GM23338 (cell line): ENCODE measurements at regions not wholly inside any gene's neighbourhood (a gene's known extent, or its start where the extent isn't known, plus 50 kb on each side); places are given as distances from the start of the nearest gene placed in this dataset.

Source experiments
- ATAC-seq: fragments of 200-7000 bp; cut with Tn5 transposase; 3 replicates; pipeline ENCODE4 v1.9.1; 2020
- DNase-seq: peaks from one replicate; pipeline ENCODE4 v3.0.0-alpha.2; 2015; ENCODE audit warnings: low spot score
- H2AFZ ChIP-seq: fragments of 200-600 bp; sonication (generic); 2 replicates; pipeline ENCODE4 v1.8.0; 2016; ENCODE audit warnings: antibody characterized with exemption, mild to moderate bottlenecking, moderate library complexity
- H3F3A ChIP-seq: fragments of 200-600 bp; sonication (generic); replicated peaks from 2 replicates; pipeline ENCODE4 v1.8.0; 2017; ENCODE audit warnings: antibody characterized with exemption, mixed run types, low read depth
- H3K27ac ChIP-seq: fragments of 200-600 bp; sonication (generic); 2 replicates; pipeline ENCODE4 v1.6.1; 2016; ENCODE audit warnings: low read depth
- H3K27me3 ChIP-seq: fragments of 200-600 bp; sonication (generic); 2 replicates; pipeline ENCODE4 v1.8.0; 2016; ENCODE audit warnings: mild to moderate bottlenecking, mixed run types, moderate library complexity; ENCODE audit not compliant: insufficient read depth
- H3K36me3 ChIP-seq: fragments of 200-600 bp; sonication (generic); 2 replicates; pipeline ENCODE4 v1.8.0; 2016; ENCODE audit warnings: mild to moderate bottlenecking; ENCODE audit not compliant: insufficient read depth
- H3K4me1 ChIP-seq: fragments of 200-600 bp; sonication (generic); 2 replicates; pipeline ENCODE4 v1.8.0; 2016; ENCODE audit warnings: mild to moderate bottlenecking, moderate library complexity; ENCODE audit not compliant: insufficient read depth
- H3K4me2 ChIP-seq: fragments of 200-600 bp; sonication (generic); 2 replicates; pipeline ENCODE4 v1.7.1; 2017; ENCODE audit warnings: mixed run types
- H3K4me3 ChIP-seq: fragments of 200-600 bp; sonication (generic); 2 replicates; pipeline ENCODE4 v1.6.1; 2016; ENCODE audit warnings: mixed run types
- H3K79me2 ChIP-seq: fragments of 200-600 bp; sonication (generic); replicated peaks from 2 replicates; pipeline ENCODE4 v1.8.0; 2017; ENCODE audit warnings: mild to moderate bottlenecking; ENCODE audit not compliant: insufficient read depth
- H3K9me2 ChIP-seq: fragments of 200-600 bp; sonication (generic); 2 replicates; pipeline ENCODE4 v1.8.0; 2017; ENCODE audit not compliant: insufficient read depth
- H4K20me1 ChIP-seq: fragments of 200-600 bp; sonication (generic); replicated peaks from 2 replicates; pipeline ENCODE4 v1.8.0; 2017; ENCODE audit warnings: mild to moderate bottlenecking; ENCODE audit not compliant: insufficient read depth
- H3K27ac Mint-ChIP-seq: 2 replicates; pipeline ENCODE4 v1.8.0; 2020; ENCODE audit warnings: inconsistent platforms, mild to moderate bottlenecking, moderate library complexity, mixed read lengths
- H3K27me3 Mint-ChIP-seq: 3 replicates; pipeline ENCODE4 v1.8.0; 2022; ENCODE audit warnings: low read depth, mild to moderate bottlenecking, moderate library complexity, mixed read lengths, inconsistent platforms; ENCODE audit not compliant: insufficient read depth, poor library complexity
- H3K36me3 Mint-ChIP-seq: 3 replicates; pipeline ENCODE4 v1.8.0; 2021; ENCODE audit warnings: low read depth, mild to moderate bottlenecking, inconsistent platforms, moderate library complexity, mixed read lengths
- H3K4me1 Mint-ChIP-seq: 3 replicates; pipeline ENCODE4 v1.8.0; 2020; ENCODE audit warnings: mild to moderate bottlenecking, inconsistent platforms, mixed read lengths
- H3K4me3 Mint-ChIP-seq: 3 replicates; pipeline ENCODE4 v1.8.0; 2021; ENCODE audit warnings: moderate library complexity, mild to moderate bottlenecking, inconsistent platforms, mixed read lengths
- H3K9me3 Mint-ChIP-seq: 3 replicates; pipeline ENCODE4 v1.8.0; 2020; ENCODE audit warnings: moderate library complexity, mild to moderate bottlenecking, inconsistent platforms, mixed read lengths
- CREB1 ChIP-seq: fragments of 250-450 bp; sonication (Bioruptor Pico); IDR thresholded peaks from 2 replicates; pipeline ENCODE4 v1.5.0; 2020; ENCODE audit warnings: low read depth, mild to moderate bottlenecking, moderate library complexity
- EZH2 ChIP-seq: fragments of 200-600 bp; sonication (generic); IDR thresholded peaks from one replicate; pipeline ENCODE4 v1.8.0; 2017; ENCODE audit warnings: antibody characterized with exemption, mild to moderate bottlenecking, low read depth; ENCODE audit not compliant: unreplicated experiment
- EZH2phosphoT487 ChIP-seq: fragments of 200-600 bp; sonication (generic); IDR thresholded peaks from one replicate; pipeline ENCODE4 v1.8.1; 2018; ENCODE audit warnings: antibody characterized with exemption; ENCODE audit not compliant: unreplicated experiment
- JUNB ChIP-seq: IDR thresholded peaks from one replicate; pipeline ENCODE4 v1.6.1; 2016; ENCODE audit warnings: antibody characterized with exemption; ENCODE audit not compliant: unreplicated experiment
- NANOG ChIP-seq: IDR thresholded peaks from 2 replicates; pipeline ENCODE4 v1.6.1; 2016; ENCODE audit warnings: antibody characterized with exemption, borderline replicate concordance
- POLR2AphosphoS5 ChIP-seq: IDR thresholded peaks from 2 replicates; pipeline ENCODE4 v1.6.1; 2016; ENCODE audit warnings: antibody characterized with exemption, low read depth
- STAT1 ChIP-seq: IDR thresholded peaks from one replicate; pipeline ENCODE4 v1.6.1; 2016; ENCODE audit warnings: antibody characterized with exemption; ENCODE audit not compliant: unreplicated experiment
- ZNF114 ChIP-seq: fragments of 250-450 bp; sonication (Bioruptor Pico); IDR thresholded peaks from 2 replicates; pipeline ENCODE4 v1.5.0; 2020; ENCODE audit warnings: mild to moderate bottlenecking, moderate library complexity
- ZNF331 ChIP-seq: fragments of 250-450 bp; sonication (Bioruptor Pico); IDR thresholded peaks from 2 replicates; pipeline ENCODE4 v1.5.0; 2020; ENCODE audit warnings: low read depth, mild to moderate bottlenecking, moderate library complexity
- TF ChIP-seq, protein P1 (sequence below), 2 experiments: fragments of 200-600 bp in 1 of 2; sonication (generic) in 1 of 2; conservative IDR thresholded peaks; 2 replicates each; pipeline versions ENCODE4 v1.5.1 to v1.6.1; 2016 to 2017; ENCODE audit warnings: antibody characterized with exemption in 2 of 2, low read depth in 2 of 2, mild to moderate bottlenecking in 2 of 2, moderate library complexity in 1 of 2
- TF ChIP-seq, protein P2 (sequence below): IDR thresholded peaks from one replicate; pipeline ENCODE4 v1.6.1; 2018; ENCODE audit warnings: antibody characterized with exemption; ENCODE audit not compliant: unreplicated experiment
- TF ChIP-seq, protein P3 (sequence below): IDR thresholded peaks from 2 replicates; pipeline ENCODE4 v1.6.1; 2016; ENCODE audit warnings: antibody characterized with exemption

DNA sequence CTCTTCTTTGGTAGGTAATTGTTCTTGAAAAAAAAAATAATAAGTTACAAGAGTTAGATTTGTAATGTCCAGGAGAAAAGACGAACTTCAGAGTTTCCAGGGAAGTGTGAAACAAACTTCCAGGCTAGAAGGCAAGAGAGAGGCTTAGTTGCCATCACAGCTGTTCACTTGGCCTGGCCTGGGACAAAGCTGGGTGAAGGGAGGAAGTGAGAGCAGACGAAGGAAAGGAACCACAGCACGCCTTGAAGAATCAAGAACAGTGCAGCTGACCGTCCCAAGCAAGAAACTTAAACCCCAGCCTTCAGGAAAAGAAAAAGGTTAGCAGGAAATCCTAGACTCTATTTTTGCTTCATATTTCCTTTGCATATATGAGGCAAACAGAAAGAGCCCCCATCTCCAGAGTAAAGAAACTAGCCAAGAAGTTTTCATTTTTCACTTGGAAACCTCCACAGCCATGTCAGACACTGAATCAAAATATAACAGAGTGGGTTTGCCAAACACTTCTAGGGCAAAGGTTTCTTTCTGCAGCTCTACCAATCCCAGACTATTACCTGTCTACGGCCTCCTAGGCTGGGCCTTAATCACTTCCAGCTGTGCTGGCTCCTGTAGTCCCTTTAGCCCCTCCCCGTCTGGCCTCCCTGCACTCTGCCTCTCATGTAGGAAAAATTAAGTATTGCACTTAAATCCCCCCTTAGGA is 209.6 kb downstream of the SPATA18 start:
- no peak overlapping the region for H3K4me3 ChIP-seq
- Mint-ChIP-seq H3K4me1 (no peaks in the 10 kb centered on the region), H3K4me3 (no peak overlapping the region), H3K36me3 (no peaks in the 10 kb centered on the region), H3K27me3 (peaks cover 3% of the 10 kb centered on the region), H3K9me3 (no peaks in the 10 kb centered on the region), H3K27ac (no peak overlapping the region)
- H2AFZ ChIP-seq: peak overlapping the region; percentile 43; the same call in 1 of the 2 replicates
- H3K4me1 ChIP-seq: no peaks in the 10 kb centered on the region
- ATAC-seq (no peak), DNase-seq (no peak)
- no peaks in the 10 kb centered on the region for H3K79me2 ChIP-seq
- TF ChIP-seq, protein P1, sequence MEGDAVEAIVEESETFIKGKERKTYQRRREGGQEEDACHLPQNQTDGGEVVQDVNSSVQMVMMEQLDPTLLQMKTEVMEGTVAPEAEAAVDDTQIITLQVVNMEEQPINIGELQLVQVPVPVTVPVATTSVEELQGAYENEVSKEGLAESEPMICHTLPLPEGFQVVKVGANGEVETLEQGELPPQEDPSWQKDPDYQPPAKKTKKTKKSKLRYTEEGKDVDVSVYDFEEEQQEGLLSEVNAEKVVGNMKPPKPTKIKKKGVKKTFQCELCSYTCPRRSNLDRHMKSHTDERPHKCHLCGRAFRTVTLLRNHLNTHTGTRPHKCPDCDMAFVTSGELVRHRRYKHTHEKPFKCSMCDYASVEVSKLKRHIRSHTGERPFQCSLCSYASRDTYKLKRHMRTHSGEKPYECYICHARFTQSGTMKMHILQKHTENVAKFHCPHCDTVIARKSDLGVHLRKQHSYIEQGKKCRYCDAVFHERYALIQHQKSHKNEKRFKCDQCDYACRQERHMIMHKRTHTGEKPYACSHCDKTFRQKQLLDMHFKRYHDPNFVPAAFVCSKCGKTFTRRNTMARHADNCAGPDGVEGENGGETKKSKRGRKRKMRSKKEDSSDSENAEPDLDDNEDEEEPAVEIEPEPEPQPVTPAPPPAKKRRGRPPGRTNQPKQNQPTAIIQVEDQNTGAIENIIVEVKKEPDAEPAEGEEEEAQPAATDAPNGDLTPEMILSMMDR (conservative IDR thresholded peaks at IDR 0.05; ENCODE audit: low read depth in 2 of 2): no peak
- no peak for TF ChIP-seq EZH2phosphoT487
- TF ChIP-seq ZNF331 (CRISPR knock-in tag): no peak
- TF ChIP-seq ZNF114: no peak
- TF ChIP-seq CREB1 (CRISPR knock-in tag): no peak
- TF ChIP-seq, protein P2, sequence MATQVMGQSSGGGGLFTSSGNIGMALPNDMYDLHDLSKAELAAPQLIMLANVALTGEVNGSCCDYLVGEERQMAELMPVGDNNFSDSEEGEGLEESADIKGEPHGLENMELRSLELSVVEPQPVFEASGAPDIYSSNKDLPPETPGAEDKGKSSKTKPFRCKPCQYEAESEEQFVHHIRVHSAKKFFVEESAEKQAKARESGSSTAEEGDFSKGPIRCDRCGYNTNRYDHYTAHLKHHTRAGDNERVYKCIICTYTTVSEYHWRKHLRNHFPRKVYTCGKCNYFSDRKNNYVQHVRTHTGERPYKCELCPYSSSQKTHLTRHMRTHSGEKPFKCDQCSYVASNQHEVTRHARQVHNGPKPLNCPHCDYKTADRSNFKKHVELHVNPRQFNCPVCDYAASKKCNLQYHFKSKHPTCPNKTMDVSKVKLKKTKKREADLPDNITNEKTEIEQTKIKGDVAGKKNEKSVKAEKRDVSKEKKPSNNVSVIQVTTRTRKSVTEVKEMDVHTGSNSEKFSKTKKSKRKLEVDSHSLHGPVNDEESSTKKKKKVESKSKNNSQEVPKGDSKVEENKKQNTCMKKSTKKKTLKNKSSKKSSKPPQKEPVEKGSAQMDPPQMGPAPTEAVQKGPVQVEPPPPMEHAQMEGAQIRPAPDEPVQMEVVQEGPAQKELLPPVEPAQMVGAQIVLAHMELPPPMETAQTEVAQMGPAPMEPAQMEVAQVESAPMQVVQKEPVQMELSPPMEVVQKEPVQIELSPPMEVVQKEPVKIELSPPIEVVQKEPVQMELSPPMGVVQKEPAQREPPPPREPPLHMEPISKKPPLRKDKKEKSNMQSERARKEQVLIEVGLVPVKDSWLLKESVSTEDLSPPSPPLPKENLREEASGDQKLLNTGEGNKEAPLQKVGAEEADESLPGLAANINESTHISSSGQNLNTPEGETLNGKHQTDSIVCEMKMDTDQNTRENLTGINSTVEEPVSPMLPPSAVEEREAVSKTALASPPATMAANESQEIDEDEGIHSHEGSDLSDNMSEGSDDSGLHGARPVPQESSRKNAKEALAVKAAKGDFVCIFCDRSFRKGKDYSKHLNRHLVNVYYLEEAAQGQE: no peak
- TF ChIP-seq JUNB: no peak
- TF ChIP-seq POLR2AphosphoS5: no peak
- TF ChIP-seq, protein P3, sequence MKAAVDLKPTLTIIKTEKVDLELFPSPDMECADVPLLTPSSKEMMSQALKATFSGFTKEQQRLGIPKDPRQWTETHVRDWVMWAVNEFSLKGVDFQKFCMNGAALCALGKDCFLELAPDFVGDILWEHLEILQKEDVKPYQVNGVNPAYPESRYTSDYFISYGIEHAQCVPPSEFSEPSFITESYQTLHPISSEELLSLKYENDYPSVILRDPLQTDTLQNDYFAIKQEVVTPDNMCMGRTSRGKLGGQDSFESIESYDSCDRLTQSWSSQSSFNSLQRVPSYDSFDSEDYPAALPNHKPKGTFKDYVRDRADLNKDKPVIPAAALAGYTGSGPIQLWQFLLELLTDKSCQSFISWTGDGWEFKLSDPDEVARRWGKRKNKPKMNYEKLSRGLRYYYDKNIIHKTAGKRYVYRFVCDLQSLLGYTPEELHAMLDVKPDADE: no peak
- no peak for TF ChIP-seq EZH2
- no peak for TF ChIP-seq NANOG
- no peak for TF ChIP-seq STAT1
- no peak overlapping the region for H3K27ac ChIP-seq
- no peaks in the 10 kb centered on the region for H3F3A ChIP-seq
- H3K4me2 ChIP-seq: no peak overlapping the region
- H3K27me3 ChIP-seq: no peaks in the 10 kb centered on the region
- H3K9me2 ChIP-seq: peaks cover 13% of the 10 kb centered on the region; the same call in 1 of the 2 replicates
- H3K36me3 ChIP-seq: no peaks in the 10 kb centered on the region
- H4K20me1 ChIP-seq: no peaks in the 10 kb centered on the region
